Endodermal cell (in vitro differentiated cells): ENCODE measurements at regions not wholly inside any gene's neighbourhood (a gene's known extent, or its start where the extent isn't known, plus 50 kb on each side); places are given as distances from the start of the nearest gene placed in this dataset.

Experiments
- DNase-seq: peaks from one replicate; pipeline ENCODE4 v3.0.0-alpha.2; 2017
- H3K27ac ChIP-seq: 2 replicates; pipeline ENCODE4 v1.5.1; 2013; ENCODE audit warnings: mild to moderate bottlenecking, low read depth, low read length, moderate library complexity
- H3K27me3 ChIP-seq: 2 replicates; pipeline ENCODE4 v1.6.1; 2013; ENCODE audit warnings: mild to moderate bottlenecking, low read length, moderate library complexity; ENCODE audit not compliant: insufficient read depth, control insufficient read depth, poor library complexity, severe bottlenecking
- H3K36me3 ChIP-seq: 2 replicates; pipeline ENCODE4 v1.7.0; 2013; ENCODE audit warnings: mild to moderate bottlenecking, low read length, moderate library complexity; ENCODE audit not compliant: control insufficient read depth, insufficient read depth
- H3K4me1 ChIP-seq: one replicate; pipeline ENCODE4 v1.7.0; 2013; ENCODE audit warnings: low read length; ENCODE audit not compliant: control insufficient read depth, insufficient read depth
- H3K4me3 ChIP-seq: 2 replicates; pipeline ENCODE4 v1.5.1; 2013; ENCODE audit warnings: mild to moderate bottlenecking, low read length, moderate library complexity
- H3K9ac ChIP-seq: 2 replicates; pipeline ENCODE4 v1.6.1; 2013; ENCODE audit warnings: mild to moderate bottlenecking, low read length, moderate library complexity; ENCODE audit not compliant: poor library complexity, severe bottlenecking; ENCODE audit errors: extremely low read depth
- H3K9me3 ChIP-seq: 2 replicates; pipeline ENCODE4 v1.6.1; 2013; ENCODE audit warnings: mild to moderate bottlenecking, low read length, moderate library complexity; ENCODE audit not compliant: control insufficient read depth
- H3K27ac Mint-ChIP-seq: 2 replicates; pipeline ENCODE4 v1.8.0; 2020; ENCODE audit warnings: mixed read lengths
- H3K27me3 Mint-ChIP-seq: 2 replicates; pipeline ENCODE4 v1.8.0; 2021; ENCODE audit warnings: mild to moderate bottlenecking, mixed read lengths; ENCODE audit not compliant: insufficient read depth
- H3K36me3 Mint-ChIP-seq: 2 replicates; pipeline ENCODE4 v1.8.0; 2020; ENCODE audit warnings: low read depth, mixed read lengths
- H3K4me1 Mint-ChIP-seq: 2 replicates; pipeline ENCODE4 v1.8.0; 2020; ENCODE audit warnings: mixed read lengths
- H3K4me3 Mint-ChIP-seq: 2 replicates; pipeline ENCODE4 v1.8.0; 2020; ENCODE audit warnings: mild to moderate bottlenecking, moderate library complexity, mixed read lengths
- H3K9me3 Mint-ChIP-seq: 2 replicates; pipeline ENCODE4 v1.8.0; 2020; ENCODE audit warnings: mild to moderate bottlenecking, mixed read lengths
- CTCF ChIP-seq: fragments of 200-600 bp; sonication (generic); conservative IDR thresholded peaks from 2 replicates; pipeline ENCODE4 v1.5.0; 2021; ENCODE audit warnings: antibody characterized with exemption, mild to moderate bottlenecking
- WGBS, 2 experiments: methylation state at CpG; one replicate each; pipeline versions ENCODE4 v1.1.5 to v1.1.7; 2013; ENCODE audit warnings: missing lambda C conversion rate in 2 of 2, mixed read lengths in 1 of 2; ENCODE audit not compliant: insufficient coverage in 1 of 2, insufficient read length in 1 of 2; 5-methylcytosine and 5-hydroxymethylcytosine counted together

GRCh38 chr1:14522077-14522925, 76.2 kb upstream of the KAZN start:
- no peak overlapping the region for H3K27ac Mint-ChIP-seq
- H3K4me3 Mint-ChIP-seq: no peak overlapping the region
- H3K9ac ChIP-seq: no peak overlapping the region
- H3K36me3 Mint-ChIP-seq: no peaks in the 10 kb centered on the region
- WGBS, 2 experiments: 82 to 89% methylated on average over 5 to 9 of the region's 9 CpGs
- H3K27me3 ChIP-seq: no peaks in the 10 kb centered on the region
- H3K9me3 ChIP-seq: no peaks in the 10 kb centered on the region
- DNase-seq: peak; percentile 14
- no peaks in the 10 kb centered on the region for H3K4me1 ChIP-seq
- H3K4me1 Mint-ChIP-seq: no peaks in the 10 kb centered on the region
- H3K27ac ChIP-seq: no peak overlapping the region
- no peaks in the 10 kb centered on the region for H3K9me3 Mint-ChIP-seq
- H3K36me3 ChIP-seq: no peaks in the 10 kb centered on the region
- H3K27me3 Mint-ChIP-seq: peaks cover 2% of the 10 kb centered on the region
- no peak overlapping the region for H3K4me3 ChIP-seq
- no peak for TF ChIP-seq CTCF

DNA sequence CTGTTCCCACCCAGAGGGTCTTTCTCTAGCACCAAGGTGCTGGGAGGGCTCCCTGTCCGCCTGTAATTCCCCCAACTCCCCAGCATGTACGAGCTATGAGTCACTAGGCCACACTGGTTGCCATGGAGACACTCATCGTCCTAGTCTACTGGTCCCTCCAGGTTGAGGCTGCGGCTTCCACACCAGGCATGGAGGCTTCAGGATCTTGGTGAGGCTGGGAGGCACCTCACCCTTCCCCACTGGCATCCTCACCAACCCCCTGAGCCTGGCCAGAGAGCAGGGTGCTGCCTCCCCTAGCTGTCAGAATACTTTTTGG, 75.6 kb upstream of the KAZN start:
- peak; percentile 68 for DNase-seq
- no peak overlapping the region for H3K27ac Mint-ChIP-seq

GRCh38 chr1:14524826-14525636, 73.5 kb upstream of the KAZN start:
- Histone ChIP-seq H3K9ac (no peak overlapping the region), H3K27me3 (no peaks in the 10 kb centered on the region), H3K27ac (no peak overlapping the region), H3K36me3 (no peaks in the 10 kb centered on the region), H3K4me3 (no peak overlapping the region), H3K9me3 (no peaks in the 10 kb centered on the region), H3K4me1 (no peaks in the 10 kb centered on the region)
- H3K9me3 Mint-ChIP-seq: no peaks in the 10 kb centered on the region
- DNase-seq: peak; percentile 3
- no peaks in the 10 kb centered on the region for H3K4me1 Mint-ChIP-seq
- TF ChIP-seq CTCF: no peak
- H3K36me3 Mint-ChIP-seq: no peaks in the 10 kb centered on the region
- H3K4me3 Mint-ChIP-seq: no peak overlapping the region
- WGBS, 2 experiments: 86 to 89% methylated on average over 3 of the region's 3 CpGs
- no peak overlapping the region for H3K27ac Mint-ChIP-seq
- H3K27me3 Mint-ChIP-seq: peaks cover 2% of the 10 kb centered on the region

More for the DNA sequence above, 75.6 kb upstream of the KAZN start:
- 65% methylated on average over 4 of the region's 4 CpGs; no CpG with 5 or more reads in 1 of the 2 experiments for WGBS, 2 experiments
- H3K9ac ChIP-seq: no peak overlapping the region
- H3K4me1 ChIP-seq: no peaks in the 10 kb centered on the region
- no peak for TF ChIP-seq CTCF
- Mint-ChIP-seq H3K27me3 (peaks cover 2% of the 10 kb centered on the region), H3K4me1 (no peaks in the 10 kb centered on the region), H3K4me3 (no peak overlapping the region), H3K9me3 (no peaks in the 10 kb centered on the region), H3K36me3 (no peaks in the 10 kb centered on the region)
- H3K36me3 ChIP-seq: no peaks in the 10 kb centered on the region
- no peaks in the 10 kb centered on the region for H3K27me3 ChIP-seq
- no peaks in the 10 kb centered on the region for H3K9me3 ChIP-seq
- no peak overlapping the region for H3K27ac ChIP-seq
- no peak overlapping the region for H3K4me3 ChIP-seq
